Peyer's patch (tissue), 4 donors: ENCODE measurements at regions not wholly inside any gene's neighbourhood (a gene's known extent, or its start where the extent isn't known, plus 50 kb on each side); places are given as distances from the start of the nearest gene placed in this dataset.

Experiments used
- DNase-seq, 3 donors: peaks; one replicate each; pipeline ENCODE4 v3.0.0-alpha.2; 2017 to 2019
- H3K27ac ChIP-seq, 4 donors: fragments of 200-600 bp; sonication (generic); one replicate each; pipeline ENCODE4 v1.5.1; 2016 to 2019
- H3K27me3 ChIP-seq, 2 donors: fragments of 200-600 bp; sonication (generic); one replicate each; pipeline ENCODE4 v1.5.1; 2019
- H3K36me3 ChIP-seq, 3 donors: fragments of 200-600 bp; sonication (generic); one replicate each; pipeline ENCODE4 v1.5.1; 2016 to 2019
- H3K4me1 ChIP-seq, 4 donors: fragments of 200-600 bp; sonication (generic); one replicate each; pipeline ENCODE4 v1.5.1; 2016 to 2019
- H3K4me3 ChIP-seq, 4 donors: fragments of 200-600 bp; sonication (generic); 1 replicate in 3 of 4; 2 replicates in 1 of 4; pipeline ENCODE4 v1.5.1; 2016 to 2019; ENCODE audit warnings: mild to moderate bottlenecking in 1 of 4
- H3K9me3 ChIP-seq, 4 donors: fragments of 200-600 bp; sonication (generic); one replicate each; pipeline ENCODE4 v1.5.1; 2016 to 2019; ENCODE audit warnings: mild to moderate bottlenecking in 1 of 4
- CTCF ChIP-seq, 6 experiments: fragments of 450-650 bp in 4 of 6; fragments of 200-600 bp in 2 of 6; sonication (generic) in 1 of 6; IDR thresholded peaks; one replicate each; pipeline ENCODE4 v1.5.1; 2017 to 2019; ENCODE audit warnings: antibody characterized with exemption in 6 of 6, mild to moderate bottlenecking in 3 of 6, moderate library complexity in 1 of 6
- POLR2A ChIP-seq, 2 donors: fragments of 450-650 bp; IDR thresholded peaks; one replicate each; pipeline ENCODE4 v1.5.1; 2017; ENCODE audit warnings: antibody characterized with exemption in 2 of 2, mild to moderate bottlenecking in 2 of 2, moderate library complexity in 2 of 2

DNA sequence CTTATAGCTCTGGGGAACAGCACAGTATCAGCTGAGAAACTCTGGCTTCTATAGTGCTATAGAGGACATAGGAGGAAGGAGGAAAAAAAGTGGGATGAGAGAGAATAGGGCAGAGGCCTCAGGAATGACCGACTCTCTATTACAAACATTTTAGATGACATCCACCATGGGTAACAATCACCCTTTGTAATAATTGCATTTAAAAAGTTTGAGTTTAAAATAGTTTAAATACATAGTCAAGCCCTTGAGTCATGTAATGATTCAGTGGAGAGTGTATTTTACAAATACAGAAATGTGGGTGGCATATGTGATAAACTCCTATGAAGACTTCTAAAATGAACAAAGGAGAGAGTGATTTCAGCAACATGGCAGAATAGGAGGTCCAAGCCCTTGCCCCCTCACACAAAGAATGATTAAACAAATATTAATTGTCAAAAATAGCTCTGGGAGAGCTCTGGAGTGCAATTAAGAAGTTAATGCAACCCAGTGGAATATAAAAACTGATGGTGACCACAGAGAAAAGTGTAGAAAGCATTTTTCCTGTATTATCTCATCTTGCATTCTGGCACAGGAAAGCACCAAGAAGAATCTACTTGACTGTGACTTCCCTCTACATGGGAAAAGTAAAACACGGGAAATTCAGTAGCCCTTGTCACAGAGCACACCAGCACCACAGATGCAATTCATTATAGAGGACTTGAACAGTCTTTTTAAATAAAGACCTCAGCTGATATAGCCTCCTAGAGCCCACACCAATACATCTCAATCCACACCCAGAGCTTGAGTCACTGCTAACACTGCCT lies 569.0 kb upstream of the SORCS1 start:
- no peak for DNase-seq
- Histone ChIP-seq H3K27me3 (no peaks in the 10 kb centered on the region), H3K4me1 (no peaks in the 10 kb centered on the region), H3K9me3 (no peaks in the 10 kb centered on the region), H3K4me3 (no peak overlapping the region), H3K36me3 (no peaks in the 10 kb centered on the region), H3K27ac (no peak overlapping the region)
- TF ChIP-seq POLR2A (IDR thresholded peaks at IDR 0.05) (no peak), CTCF (IDR thresholded peaks at IDR 0.05) (no peak)

GRCh38 chr10:107732045-107732444 lies 567.5 kb upstream of the SORCS1 start:
- no peaks in the 10 kb centered on the region for H3K4me1 ChIP-seq
- no peaks in the 10 kb centered on the region for H3K9me3 ChIP-seq
- no peak overlapping the region for H3K4me3 ChIP-seq
- no peaks in the 10 kb centered on the region for H3K27me3 ChIP-seq
- H3K27ac ChIP-seq = no peak overlapping the region
- H3K36me3 ChIP-seq = no peaks in the 10 kb centered on the region
- DNase-seq = no peak
- TF ChIP-seq CTCF (IDR thresholded peaks at IDR 0.05) (no peak), POLR2A (IDR thresholded peaks at IDR 0.05) (no peak)

DNA sequence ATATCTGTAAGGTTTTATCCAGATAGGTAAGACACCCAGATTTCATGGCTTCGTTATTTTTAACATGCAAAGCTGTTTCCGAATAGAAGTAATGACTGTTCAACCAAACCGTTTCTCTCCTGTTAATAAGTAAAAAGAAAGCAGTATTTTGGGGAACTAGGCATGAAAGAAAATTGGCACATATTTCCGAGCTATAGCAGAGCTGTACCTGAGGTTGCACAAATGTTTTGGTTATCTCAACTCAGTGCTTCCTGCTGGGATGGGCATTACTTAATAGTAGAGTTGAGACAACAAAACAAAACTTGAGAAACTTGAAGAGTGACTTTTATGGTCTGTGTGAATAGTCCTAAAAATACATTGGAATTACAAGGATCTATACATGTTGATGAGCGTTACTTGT lies 564.3 kb upstream of the SORCS1 start:
- no peak for DNase-seq
- H3K4me1 ChIP-seq = no peaks in the 10 kb centered on the region
- TF ChIP-seq CTCF (IDR thresholded peaks at IDR 0.05) (no peak), POLR2A (IDR thresholded peaks at IDR 0.05) (no peak)
- no peaks in the 10 kb centered on the region for H3K27me3 ChIP-seq
- H3K27ac ChIP-seq = no peak overlapping the region
- no peaks in the 10 kb centered on the region for H3K9me3 ChIP-seq
- no peak overlapping the region for H3K4me3 ChIP-seq
- no peaks in the 10 kb centered on the region for H3K36me3 ChIP-seq

GRCh38 chr10:107727767-107728317 lies 563.3 kb upstream of the SORCS1 start:
- Histone ChIP-seq H3K4me1 (no peaks in the 10 kb centered on the region), H3K36me3 (no peaks in the 10 kb centered on the region), H3K9me3 (no peaks in the 10 kb centered on the region), H3K27me3 (no peaks in the 10 kb centered on the region), H3K4me3 (no peak overlapping the region), H3K27ac (no peak overlapping the region)
- no peak for DNase-seq
- TF ChIP-seq POLR2A (IDR thresholded peaks at IDR 0.05) = no peak
- no peak for TF ChIP-seq CTCF (IDR thresholded peaks at IDR 0.05)

DNA sequence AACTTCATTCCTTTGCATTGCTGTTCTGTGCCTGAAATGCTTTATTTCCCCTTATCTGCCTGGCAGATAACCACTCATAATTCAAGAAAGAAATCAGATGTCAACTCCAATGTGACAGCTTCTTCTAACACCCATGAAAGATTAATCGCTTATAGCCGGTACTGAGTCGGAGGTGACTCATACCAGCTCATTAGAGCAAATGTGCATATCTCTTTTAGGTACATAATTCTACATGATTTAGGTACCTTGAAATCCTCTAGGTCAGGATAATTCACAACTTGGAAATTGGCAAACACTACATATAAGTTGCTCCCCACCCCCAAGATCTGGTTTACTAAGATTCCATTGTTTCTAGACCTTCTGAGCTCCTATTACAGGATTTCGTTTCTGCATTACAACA lies 554.4 kb upstream of the SORCS1 start:
- no peak for DNase-seq
- no peaks in the 10 kb centered on the region for H3K4me1 ChIP-seq
- H3K27me3 ChIP-seq = no peaks in the 10 kb centered on the region

More for the DNA sequence above, 554.4 kb upstream of the SORCS1 start:
- Histone ChIP-seq H3K27ac (no peak overlapping the region), H3K9me3 (no peaks in the 10 kb centered on the region), H3K36me3 (no peaks in the 10 kb centered on the region), H3K4me3 (no peak overlapping the region)
- TF ChIP-seq CTCF (IDR thresholded peaks at IDR 0.05) (no peak), POLR2A (IDR thresholded peaks at IDR 0.05) (no peak)
